ENCODE measurements at regions not wholly inside any gene's neighbourhood (a gene's known extent, or its start where the extent isn't known, plus 50 kb on each side); places are given as distances from the start of the nearest gene placed in this dataset.

DNA sequence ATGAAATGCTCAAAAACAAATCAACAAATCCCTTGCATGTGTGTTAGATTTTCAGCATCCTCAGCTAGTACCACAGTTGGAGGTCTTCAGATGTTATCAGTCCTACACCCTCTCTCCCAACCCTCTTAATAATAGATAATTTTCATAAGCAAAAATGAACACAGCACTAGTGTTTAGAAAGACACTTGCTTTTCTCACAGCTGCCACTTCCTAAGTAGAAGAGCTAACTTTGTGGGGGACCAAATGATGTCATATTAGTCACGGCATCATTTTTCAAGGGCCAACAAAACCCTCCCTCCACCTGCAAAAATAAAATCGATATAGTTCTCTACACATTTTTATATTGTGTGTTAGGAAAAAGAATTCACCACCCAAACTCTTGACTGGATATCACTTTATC is 163.5 kb upstream of the GYPA start:
- no peak for DNase-seq

DNA sequence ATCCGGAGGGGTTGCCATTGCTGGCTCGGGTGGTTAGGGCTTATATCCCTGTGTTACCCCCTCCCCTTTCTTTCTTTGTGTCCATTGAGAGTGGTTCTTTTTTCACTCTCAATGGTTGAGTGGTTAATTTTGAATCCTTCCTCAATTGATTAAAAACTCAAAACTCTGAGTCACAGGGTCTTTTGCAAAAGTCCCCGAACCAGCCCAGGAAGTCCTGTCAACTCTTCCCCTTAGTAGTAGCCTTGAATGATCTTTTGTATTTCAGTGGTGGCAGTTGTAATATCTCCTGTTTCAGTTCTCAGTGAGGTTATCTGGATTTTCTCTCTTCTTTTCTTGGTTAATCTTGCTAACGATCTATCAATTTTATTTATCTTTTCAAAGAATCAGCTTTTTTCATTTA is 170.0 kb upstream of the GYPA start:
- DNase-seq: peak in 2 of 3 donors; percentile 1 to 15

DNA sequence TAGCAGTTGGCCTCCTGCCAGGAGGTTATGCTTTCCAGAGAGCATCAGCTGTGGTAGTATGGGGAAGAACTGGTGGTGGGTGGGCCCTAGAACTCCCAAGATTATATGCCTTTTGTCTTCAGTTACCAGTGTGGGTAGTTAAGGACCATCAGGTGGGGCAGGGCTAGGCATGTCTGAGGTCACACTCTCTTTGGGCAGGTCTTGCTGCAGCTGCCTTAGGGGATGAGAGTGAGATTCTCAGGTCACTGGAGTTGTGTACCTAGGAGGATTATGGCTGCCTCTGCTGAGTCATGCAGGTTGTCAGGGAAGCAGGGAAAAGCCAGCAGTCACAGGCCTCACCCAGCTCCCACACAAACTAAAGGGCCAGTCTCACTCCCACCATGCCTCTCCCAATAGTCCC is 172.9 kb upstream of the GYPA start:
- DNase-seq: no peak

DNA sequence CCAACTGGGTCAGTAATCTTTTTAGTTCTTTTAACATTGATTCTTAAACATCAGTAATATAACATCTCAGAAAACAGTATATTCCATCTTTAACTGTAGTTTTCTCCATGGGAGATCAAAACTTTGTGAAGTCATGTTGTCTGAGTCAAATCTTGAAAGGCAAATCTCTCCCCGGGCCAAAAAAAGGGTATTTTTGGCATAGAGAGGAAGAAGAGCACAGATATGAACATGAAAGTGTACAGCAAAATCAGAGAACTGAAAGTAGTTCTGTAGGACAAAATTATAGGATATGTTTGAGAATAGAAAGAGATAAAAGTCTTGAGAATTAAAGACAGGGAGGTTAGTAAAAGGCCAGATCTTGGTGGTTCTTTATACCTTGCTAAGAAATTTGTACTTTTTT is 176.4 kb upstream of the GYPA start:
- DNase-seq: peak; percentile 1 to 23 (median 11)

DNA sequence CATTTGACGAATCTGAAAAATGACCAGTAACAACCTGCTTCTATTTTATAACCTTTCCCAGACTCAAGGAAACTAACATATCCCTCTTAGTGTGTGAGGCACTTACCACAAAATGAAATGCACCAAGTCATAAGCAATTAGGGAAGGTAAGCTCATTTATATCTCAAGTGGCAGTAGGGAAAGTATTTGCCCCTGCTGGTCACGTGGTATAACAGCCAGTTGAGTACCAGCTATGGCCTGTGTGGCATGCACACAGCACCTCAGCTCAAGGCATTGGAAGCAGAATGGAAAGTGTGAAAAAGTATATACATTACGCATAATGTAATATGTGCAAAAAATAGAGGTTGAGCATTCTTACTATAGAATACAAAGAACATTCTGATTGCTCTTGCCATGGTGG is 178.3 kb upstream of the GYPA start:
- no peak for DNase-seq

DNA sequence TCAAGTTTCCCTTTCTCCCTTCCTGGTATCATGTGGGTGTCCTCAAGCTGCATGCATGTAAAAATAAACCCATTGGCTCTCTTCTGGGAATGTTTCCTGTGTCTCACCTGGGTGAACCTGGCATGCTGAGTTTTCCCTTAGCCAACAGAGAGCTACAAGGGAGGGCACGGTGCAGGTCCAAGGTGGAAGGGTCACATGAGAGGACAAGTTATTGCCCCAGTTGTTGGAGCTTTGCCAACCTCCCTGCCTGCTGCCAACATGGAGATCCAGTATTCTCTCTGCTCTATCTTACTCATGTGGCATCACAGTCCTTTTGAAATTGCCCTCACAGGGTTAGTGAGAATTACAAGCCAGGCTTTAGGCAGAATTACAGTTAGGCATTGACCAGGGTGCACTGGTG is 196.1 kb upstream of the GYPA start:
- DNase-seq: no peak

DNA sequence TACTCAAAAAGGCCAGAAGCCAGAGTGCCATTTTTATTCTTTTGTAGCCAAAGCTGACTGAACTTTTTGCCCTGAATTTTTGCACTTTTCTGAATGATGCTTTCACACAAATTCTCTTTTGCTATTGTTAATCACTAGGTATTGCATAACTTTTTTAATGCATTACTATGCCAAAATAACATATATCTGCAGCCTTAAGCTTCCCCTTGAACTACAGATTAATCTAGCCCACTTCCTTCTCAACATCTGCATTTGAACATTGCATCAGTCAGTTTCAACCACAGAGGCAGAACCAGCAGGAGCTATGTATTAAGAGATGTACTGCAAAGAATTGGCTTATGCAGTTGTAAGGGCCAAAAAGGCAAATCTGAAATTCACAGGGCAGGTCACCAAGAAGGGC is 197.6 kb upstream of the GYPA start:
- peak; percentile 21 to 52 (median 46) for DNase-seq

DNA sequence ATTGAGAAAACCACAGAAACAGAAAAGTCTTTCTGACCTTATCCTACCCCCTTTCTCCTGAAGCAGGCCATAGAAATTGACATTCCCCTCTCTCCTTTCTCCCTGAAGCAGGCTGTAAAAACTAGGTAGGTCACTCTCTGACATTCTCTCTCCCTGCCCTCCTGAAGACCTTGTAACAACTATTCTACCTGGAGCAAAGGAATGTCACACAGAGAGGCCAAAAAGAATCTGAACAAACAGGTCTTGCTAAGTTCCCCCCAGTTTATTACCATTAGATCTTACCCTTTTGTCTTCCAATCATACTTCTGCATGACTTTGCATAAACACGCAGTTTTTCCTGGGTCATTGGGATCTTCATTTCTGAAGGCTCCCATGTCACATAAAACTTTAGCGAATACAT is 198.3 kb upstream of the GYPA start:
- no peak for DNase-seq

DNA sequence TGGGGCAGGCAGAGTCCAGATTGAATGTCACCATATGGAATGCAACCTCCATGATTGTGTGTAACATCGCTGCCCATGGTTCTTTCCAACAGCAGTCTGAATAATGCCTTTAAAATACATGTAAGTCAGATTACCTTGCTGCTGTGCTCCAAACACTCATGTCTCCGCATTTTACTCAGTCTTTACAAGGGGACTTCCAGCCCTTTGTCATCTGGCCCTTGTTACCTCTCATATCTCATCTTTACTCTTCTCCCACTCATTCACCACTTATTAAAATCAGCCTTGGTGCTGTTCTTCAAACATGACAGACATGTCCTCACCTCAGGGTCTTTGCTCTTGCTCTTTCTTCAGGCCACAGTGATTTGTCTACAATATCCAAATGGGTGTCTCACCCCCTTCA is 200.4 kb upstream of the GYPA start:
- no peak for DNase-seq

DNA sequence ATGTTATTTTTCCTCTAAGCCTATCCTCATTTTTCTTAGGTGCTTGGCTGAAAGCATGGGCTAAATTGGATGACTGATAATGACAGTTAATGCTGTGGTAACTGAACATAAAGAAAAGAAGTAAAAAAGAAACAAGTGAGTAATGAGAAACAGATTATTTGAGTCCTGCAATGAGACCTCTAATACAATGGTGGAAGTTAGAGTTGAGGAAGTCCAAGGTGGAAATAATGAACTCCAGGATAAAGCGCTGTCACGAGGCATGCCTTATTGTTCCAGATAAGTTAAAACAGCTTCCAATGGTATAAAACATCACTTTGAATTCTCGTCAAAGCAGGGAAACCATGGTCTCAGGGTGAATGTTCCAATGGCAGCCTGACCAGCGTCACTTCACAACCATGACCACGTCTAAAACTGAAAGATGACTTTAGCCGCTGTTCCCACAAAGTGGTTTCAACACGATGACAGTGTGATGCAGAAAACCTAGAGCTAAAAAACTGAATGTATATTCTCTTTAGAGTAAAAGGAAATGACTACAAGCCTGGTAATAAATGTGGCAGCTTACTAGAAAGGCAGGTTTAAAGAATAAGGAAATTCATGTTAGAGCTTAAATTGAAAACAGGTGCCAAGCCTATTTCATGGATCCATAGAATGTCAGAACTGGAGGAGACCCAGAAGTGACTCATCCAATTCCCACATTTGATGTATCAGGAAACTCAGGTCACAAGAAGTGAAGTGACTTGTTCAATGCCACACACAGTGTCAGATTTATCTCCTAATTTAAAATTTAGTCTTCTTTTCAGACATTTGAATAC is 202.6 kb upstream of the GYPA start:
- peak in 1 of 3 donors; percentile 17 for DNase-seq

DNA sequence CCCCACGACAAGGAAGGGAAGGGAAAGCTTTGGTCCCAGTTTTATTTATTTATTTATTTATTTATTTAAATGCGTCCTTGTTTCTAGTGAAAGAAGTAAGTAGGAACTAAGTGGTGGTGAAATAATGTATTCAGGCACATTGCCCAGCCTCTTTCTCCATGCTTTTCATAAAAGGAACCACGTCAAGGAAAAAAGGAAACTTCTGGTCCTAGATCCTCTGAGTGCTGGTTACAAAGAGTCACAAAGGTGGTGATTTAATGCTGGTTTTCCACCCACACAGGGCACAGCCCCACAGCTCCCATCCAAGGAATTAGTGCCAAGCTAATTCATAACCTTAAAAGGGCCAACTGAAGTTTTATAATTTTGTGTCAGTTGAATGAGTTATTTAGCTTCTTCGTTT is 206.6 kb upstream of the GYPA start:
- DNase-seq: peak; percentile 54 to 64 (median 63)

DNA sequence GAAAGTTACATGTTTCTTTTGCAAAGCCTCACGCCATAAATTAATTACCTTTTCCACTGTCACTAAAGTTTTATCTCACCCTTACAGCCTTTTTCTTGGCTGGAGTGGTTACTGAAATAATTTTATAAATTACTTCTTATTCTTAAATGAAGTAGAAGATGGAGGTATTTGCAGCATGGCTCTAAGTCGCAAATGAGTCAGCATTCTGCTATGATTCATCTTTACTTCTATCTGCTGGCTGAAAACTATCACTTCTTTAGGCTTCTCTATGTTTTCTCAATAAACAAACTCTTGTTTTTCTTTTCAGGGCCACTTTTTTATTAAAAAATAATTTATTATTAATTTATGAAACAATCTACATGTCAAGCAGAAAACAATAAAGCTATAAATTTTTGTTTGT is 210.2 kb upstream of the GYPA start:
- no peak for DNase-seq

DNA sequence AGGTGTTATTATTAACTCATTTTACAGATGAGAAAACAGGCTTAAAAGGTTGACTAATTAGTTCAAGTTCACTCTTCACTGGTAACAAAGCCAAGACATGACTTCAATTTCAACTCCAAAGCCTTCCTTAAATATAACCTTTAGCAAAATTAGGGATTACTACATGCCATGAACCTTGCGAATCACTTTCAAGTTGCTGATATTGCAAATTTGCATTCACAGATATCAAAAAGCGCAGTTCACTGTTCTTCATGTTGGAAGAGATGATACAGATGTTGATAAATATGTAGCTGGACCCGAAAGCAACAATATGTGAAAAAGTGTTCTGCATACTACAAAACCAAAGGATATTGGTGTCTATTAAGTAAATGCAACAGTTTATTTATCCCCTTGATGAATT is 210.8 kb upstream of the GYPA start:
- DNase-seq: no peak

DNA sequence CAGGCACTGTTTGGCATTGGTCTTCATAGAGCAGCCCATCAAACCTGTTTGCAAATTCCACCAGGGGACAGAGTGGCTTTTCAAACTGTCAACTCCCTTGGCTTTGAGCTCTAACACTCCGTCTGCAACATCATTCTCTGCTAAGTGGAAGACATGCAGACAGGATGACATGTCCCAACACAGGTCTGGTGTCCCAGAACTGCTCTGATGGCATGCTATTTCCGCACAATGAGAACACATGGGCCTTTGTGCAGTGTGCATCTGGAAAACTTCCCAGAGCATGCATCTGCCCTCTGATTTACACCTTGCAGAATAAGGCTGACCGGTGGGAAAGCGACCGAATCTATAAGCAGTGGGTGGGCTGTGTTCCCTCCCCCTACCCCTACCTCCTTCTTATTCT is 212.8 kb upstream of the GYPA start:
- DNase-seq: no peak

DNA sequence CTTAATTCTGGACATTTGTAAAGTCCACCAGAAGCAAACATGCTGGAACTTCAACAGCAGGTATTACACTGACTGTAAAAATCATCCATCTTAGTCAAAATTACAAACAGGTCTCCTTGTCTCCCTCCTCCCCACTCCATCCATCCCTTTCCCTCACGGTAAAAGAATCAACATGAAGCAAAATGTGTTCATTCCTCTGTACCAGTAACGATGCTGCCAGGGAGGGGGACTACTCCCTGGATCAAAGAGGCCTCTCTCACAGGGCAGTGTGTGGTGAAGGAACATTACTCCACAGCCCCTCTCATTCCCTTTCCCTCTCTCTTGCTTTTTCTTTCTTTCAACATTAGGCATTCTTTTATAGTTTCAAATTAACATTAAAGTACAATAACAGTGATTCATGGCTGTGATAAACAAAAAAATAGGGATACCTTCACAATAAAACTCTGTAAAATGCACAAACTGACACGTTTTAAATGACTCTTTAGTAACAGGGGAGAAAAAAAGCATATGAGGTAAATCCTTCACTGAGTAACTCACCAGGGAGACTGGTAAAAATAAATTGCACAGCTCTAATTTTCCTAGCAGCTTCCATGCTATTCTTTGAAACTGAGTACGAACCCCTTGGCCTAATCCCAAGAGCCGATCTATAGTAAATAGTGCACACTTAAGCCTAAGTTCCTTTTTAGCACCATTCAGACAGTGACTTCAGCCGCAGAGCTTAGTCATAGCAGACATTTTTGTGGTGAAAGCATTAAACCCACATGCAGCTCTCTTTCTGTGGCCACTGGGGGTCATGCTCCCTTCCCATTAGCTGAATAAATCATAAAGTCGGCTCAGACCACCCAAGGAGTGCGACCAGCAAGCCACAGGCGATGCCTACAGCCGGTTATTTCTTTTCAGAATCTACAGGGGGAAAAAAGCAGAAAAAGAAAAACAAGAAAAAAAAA is 215.6 kb upstream of the GYPA start:
- peak; percentile 53 to 75 (median 71) for DNase-seq

DNA sequence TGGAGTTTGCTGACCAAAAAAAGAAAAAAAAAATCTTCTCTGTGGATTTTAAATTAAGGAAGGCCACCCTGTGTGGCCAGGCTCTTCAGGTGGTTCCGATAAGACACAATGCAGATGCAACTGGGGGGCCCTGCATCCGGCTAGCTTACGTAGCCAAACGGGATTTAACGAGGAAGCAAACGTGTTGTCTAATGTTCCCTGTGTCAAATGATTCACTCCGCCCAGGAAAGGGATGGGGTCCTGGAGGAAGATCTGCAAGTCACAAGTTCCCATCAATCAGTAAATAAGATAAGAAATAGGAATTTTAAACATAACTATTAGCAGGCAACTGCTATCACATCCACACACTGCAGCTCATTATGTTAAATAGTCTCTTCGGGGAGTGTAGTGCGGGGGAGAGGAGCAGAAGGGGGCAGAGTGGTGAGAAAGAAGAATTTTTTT is 216.4 kb upstream of the GYPA start:
- no peak for DNase-seq

DNA sequence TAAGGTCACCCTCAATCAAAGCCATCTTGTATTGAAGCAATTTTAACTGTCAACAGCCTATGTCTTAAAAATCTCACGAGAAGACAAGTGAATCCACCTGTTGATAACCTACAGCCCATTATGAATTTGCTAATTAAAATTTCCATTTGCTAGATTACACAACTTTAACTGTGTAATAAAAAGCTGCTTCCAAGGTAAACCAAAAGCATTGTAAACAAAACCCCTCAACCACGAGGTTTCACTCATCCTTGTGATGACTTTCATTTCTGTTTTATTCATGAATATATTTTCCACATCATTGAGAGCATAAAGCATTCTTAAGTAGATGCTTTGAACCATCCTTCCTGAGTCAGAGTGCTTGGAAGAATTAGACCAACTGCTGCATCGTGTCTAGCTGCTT is 217.5 kb upstream of the GYPA start:
- no peak for DNase-seq

DNA sequence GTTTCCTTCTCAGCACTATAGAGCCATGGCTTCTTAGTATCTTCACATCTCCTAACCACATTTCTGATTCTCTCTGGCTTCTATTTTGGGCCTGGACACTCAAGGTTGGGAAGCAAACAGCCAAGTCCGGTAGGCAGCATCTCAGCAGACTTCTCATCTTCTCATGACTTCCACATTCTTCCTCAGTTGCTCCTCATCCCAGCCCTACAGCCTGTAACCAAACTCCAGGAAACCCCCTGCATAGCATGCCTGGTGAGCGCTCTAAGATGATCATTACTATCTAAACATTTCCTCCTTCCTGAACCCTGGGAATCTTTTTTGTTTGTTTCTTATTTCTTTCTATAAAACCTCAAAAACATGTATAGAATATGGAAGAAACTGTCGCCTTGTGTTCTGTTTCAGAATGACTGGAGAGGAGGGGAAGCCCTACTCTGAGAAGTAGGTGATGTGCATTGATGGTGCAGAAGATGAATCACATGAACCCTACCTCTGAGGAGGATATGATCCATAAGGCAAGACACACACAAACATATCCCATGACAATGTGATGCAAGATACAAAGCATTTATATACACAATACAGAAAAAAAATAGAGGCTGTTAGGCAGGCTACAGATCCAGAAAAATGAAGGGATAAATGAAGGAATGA is 219.8 kb upstream of the GYPA start:
- peak; percentile 24 to 45 (median 35) for DNase-seq

DNA sequence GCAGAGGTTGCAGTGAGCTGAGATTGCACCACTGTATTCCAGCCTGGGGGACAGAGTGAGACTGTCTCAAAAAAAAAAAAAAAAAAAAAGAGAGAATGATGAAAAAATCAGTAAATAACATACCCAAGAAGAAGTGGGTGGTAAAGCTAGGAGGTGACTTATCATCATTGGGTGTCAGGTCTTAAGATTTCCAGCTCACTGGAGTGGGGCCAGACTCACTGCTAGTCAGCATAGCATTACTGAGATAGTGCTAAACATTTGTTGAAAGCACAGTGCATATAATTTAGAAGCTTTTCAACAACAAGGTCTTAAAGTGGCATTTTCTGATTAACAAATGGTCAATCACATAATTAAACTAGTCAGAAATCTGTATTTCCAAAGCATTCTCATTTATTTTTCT is 221.8 kb upstream of the GYPA start:
- no peak for DNase-seq

DNA sequence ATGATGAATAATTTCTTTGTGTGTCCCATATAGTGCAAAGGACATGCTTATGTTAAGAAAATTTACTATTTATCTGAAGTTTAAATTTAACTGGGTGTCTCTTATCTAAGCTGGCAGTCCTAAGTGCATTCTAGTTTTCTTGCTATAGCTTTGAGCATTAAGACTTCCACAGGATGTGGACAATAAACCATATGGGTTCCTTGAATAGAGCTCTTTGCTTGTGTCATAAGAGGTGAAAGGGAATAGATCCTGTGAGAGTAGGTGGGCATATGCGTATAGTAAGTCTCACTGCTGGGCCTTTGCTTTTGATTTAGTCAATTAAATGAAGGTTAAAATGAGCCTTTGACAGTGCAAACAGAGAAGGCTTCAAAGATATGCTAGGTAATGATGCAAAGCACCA is 223.4 kb upstream of the GYPA start:
- no peak for DNase-seq

DNA sequence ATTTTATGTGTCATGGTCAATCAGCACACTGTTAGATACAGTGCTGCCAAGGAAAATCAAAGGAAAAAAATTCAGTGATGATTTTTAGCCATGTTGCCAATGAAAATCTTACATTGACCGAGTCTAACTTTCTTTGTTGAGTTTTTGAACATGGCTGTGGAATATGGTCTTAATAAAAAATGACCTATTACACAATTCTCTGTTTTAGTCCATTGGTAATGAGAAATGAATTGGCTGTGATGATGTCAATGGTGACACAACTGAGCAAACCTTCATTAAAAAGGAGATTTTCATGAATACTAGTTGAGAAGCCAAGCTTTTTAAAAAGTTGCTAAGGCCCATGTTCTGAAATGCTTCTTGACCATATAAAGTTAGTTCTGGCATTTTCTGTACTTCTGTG is 225.9 kb upstream of the GYPA start:
- no peak for DNase-seq

DNA sequence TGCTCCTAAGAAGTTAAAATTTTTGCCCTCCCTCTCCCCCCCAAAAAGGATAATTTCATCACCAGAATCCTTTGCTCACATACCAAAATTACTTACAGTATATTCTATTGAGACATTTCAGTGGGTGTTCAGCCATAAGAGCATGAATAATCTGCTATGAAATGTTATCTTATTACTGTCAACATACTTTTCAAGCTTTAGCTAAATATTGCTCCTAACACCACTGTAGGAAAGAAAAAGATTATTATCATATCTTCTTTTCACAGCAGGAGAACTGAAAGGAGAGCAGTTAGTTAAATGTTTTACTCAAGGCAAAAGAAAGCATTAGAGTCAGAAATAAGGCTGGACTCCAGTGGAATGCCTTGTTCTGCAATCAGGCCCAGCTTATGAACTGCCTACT is 231.0 kb upstream of the GYPA start:
- DNase-seq: no peak

DNA sequence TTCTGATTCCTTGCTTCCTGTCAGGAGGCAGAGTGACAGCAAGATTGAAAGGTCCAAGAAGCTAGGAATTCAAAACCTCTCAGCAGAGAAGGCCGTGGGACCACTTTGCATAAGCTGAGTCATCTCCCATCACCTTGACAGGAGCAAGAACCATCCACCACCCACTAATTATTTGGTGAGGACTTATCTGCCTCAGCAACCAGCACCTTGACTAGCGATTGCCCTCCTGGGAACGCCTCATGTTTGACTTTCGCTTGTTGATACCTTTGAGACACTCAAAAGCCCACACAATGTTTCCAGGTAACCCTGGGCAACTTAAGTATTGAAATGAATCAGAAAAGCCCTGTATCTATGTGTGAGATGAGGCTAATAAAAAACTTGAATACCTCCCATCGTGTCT is 233.5 kb upstream of the GYPA start:
- DNase-seq: no peak

DNA sequence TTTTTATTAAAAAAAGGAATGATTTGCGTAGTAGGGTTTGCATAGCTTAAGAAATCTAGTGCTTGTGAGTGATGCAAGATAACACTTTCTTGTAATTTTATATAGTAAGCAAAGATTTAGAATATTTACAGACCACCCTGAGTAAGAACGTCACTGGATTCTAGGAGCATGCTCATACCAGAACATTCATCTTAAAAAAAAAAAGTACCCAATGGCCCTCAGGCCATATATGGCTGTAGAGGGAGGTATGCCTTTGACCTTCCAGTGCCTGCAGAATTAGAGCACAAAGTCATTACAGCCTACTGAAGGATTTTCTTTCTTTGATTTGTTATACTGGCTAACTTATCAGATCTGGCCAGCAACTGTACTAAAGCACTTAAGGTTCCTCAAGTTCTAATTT is 236.3 kb upstream of the GYPA start:
- no peak for DNase-seq
